Hepatocyte (in vitro differentiated cells): ENCODE measurements at regions not wholly inside any gene's neighbourhood (a gene's known extent, or its start where the extent isn't known, plus 50 kb on each side); places are given as distances from the start of the nearest gene placed in this dataset.

Experiments
- DNase-seq: peaks from one replicate; pipeline ENCODE4 v3.0.0-alpha.2; 2016; ENCODE audit warnings: low spot score
- H2AFZ ChIP-seq: fragments of 200-600 bp; sonication (generic); 2 replicates; pipeline ENCODE4 v1.6.0; 2016; ENCODE audit warnings: antibody characterized with exemption, mild to moderate bottlenecking
- H3K27ac ChIP-seq: fragments of 200-600 bp; sonication (generic); 2 replicates; pipeline ENCODE4 v1.5.1; 2016; ENCODE audit warnings: mild to moderate bottlenecking
- H3K27me3 ChIP-seq: fragments of 200-600 bp; sonication (generic); 2 replicates; pipeline ENCODE4 v1.6.1; 2016
- H3K36me3 ChIP-seq: fragments of 200-600 bp; sonication (generic); replicated peaks from 2 replicates; pipeline ENCODE4 v1.5.1; 2016; ENCODE audit warnings: low read depth; ENCODE audit not compliant: insufficient read depth
- H3K4me1 ChIP-seq: fragments of 200-600 bp; sonication (generic); 2 replicates; pipeline ENCODE4 v1.5.1; 2016; ENCODE audit warnings: mild to moderate bottlenecking, moderate library complexity; ENCODE audit not compliant: insufficient read depth
- H3K4me2 ChIP-seq: fragments of 200-600 bp; sonication (generic); 2 replicates; pipeline ENCODE4 v1.6.0; 2016
- H3K4me3 ChIP-seq: fragments of 200-600 bp; sonication (generic); 2 replicates; pipeline ENCODE4 v1.5.1; 2016; ENCODE audit warnings: mild to moderate bottlenecking
- H3K79me2 ChIP-seq: fragments of 200-600 bp; sonication (generic); 2 replicates; pipeline ENCODE4 v1.6.0; 2017; ENCODE audit warnings: mild to moderate bottlenecking
- H3K9me2 ChIP-seq: fragments of 200-600 bp; sonication (generic); replicated peaks from 2 replicates; pipeline ENCODE4 v1.6.0; 2017; ENCODE audit warnings: mild to moderate bottlenecking; ENCODE audit not compliant: insufficient read depth
- H3K9me3 ChIP-seq: fragments of 200-600 bp; sonication (generic); 2 replicates; pipeline ENCODE4 v1.5.1; 2016; ENCODE audit warnings: low read depth, mild to moderate bottlenecking
- H4K20me1 ChIP-seq: fragments of 200-600 bp; sonication (generic); 2 replicates; pipeline ENCODE4 v1.6.0; 2016; ENCODE audit warnings: mild to moderate bottlenecking; ENCODE audit not compliant: insufficient read depth, poor library complexity, severe bottlenecking
- CTCF ChIP-seq: fragments of 200-600 bp; sonication (generic); IDR thresholded peaks from 2 replicates; pipeline ENCODE4 v1.5.1; 2016; ENCODE audit warnings: antibody characterized with exemption, mild to moderate bottlenecking; ENCODE audit not compliant: poor library complexity
- EZH2 ChIP-seq: fragments of 200-600 bp; sonication (generic); IDR thresholded peaks from 2 replicates; pipeline ENCODE4 v1.6.1; 2016; ENCODE audit warnings: antibody characterized with exemption, mild to moderate bottlenecking, borderline replicate concordance
- EZH2phosphoT487 ChIP-seq: fragments of 200-600 bp; sonication (generic); IDR thresholded peaks from one replicate; pipeline ENCODE4 v1.6.1; 2018; ENCODE audit warnings: antibody characterized with exemption, mild to moderate bottlenecking, low read depth, moderate library complexity; ENCODE audit not compliant: unreplicated experiment, severe bottlenecking
- WGBS: methylation state at CpG from one replicate; pipeline ENCODE4 v1.1.6; 2016; ENCODE audit warnings: low lambda C conversion rate; ENCODE audit errors: missing lambda C conversion rate; 5-methylcytosine and 5-hydroxymethylcytosine counted together

- Histone ChIP-seq H3K79me2 (no peaks in the 10 kb centered on the region), H3K9me3 (no peaks in the 10 kb centered on the region), H2AFZ (no peak overlapping the region), H3K27me3 (no peaks in the 10 kb centered on the region), H3K9me2 (no peaks in the 10 kb centered on the region), H3K36me3 (no peaks in the 10 kb centered on the region), H3K4me2 (no peak overlapping the region), H3K4me3 (no peak overlapping the region), H3K27ac (no peak overlapping the region), H3K4me1 (peaks cover 17% of the 10 kb centered on the region), H4K20me1 (no peaks in the 10 kb centered on the region)
- WGBS = 81% methylated on average over 2 of the region's 2 CpGs
- DNase-seq = no peak
- TF ChIP-seq CTCF = no peak
- TF ChIP-seq EZH2phosphoT487 = no peak
- TF ChIP-seq EZH2 = no peak
These were observed 142.8 kb downstream of the RASEF start for GRCh38 chr9:82920154-82920553.

- no peaks in the 10 kb centered on the region for H3K9me3 ChIP-seq
- DNase-seq = no peak
- H3K36me3 ChIP-seq = no peaks in the 10 kb centered on the region
- no peak overlapping the region for H3K4me3 ChIP-seq
- H3K27me3 ChIP-seq = no peaks in the 10 kb centered on the region
- no peak overlapping the region for H2AFZ ChIP-seq
- no peaks in the 10 kb centered on the region for H3K79me2 ChIP-seq
- H3K27ac ChIP-seq = no peak overlapping the region
- TF ChIP-seq EZH2phosphoT487 = no peak
- TF ChIP-seq CTCF = no peak
- no peak for TF ChIP-seq EZH2
- no peak overlapping the region for H3K4me2 ChIP-seq
- H3K9me2 ChIP-seq = no peaks in the 10 kb centered on the region
- H3K4me1 ChIP-seq = peaks cover 17% of the 10 kb centered on the region
- no peaks in the 10 kb centered on the region for H4K20me1 ChIP-seq
- 95% methylated on average over 10 of the region's 10 CpGs for WGBS
These were observed 140.3 kb downstream of the RASEF start for GRCh38 chr9:82922686-82923085.

GRCh38 chr9:82923092-82923911 lies 139.6 kb downstream of the RASEF start:
- peak overlapping the region; percentile 3 for H3K4me2 ChIP-seq
- TF ChIP-seq EZH2 (no peak), EZH2phosphoT487 (no peak), CTCF (no peak)
- H3K4me1 ChIP-seq = peaks cover 17% of the 10 kb centered on the region
- H3K4me3 ChIP-seq = no peak overlapping the region
- H3K27me3 ChIP-seq = no peaks in the 10 kb centered on the region
- no peaks in the 10 kb centered on the region for H4K20me1 ChIP-seq
- no peaks in the 10 kb centered on the region for H3K9me3 ChIP-seq
- no peaks in the 10 kb centered on the region for H3K36me3 ChIP-seq
- H3K9me2 ChIP-seq = no peaks in the 10 kb centered on the region
- 47% methylated on average over 13 of the region's 13 CpGs for WGBS
- no peak overlapping the region for H3K27ac ChIP-seq
- H3K79me2 ChIP-seq = no peaks in the 10 kb centered on the region
- peak; percentile 14 for DNase-seq
- peak overlapping the region; percentile 16 for H2AFZ ChIP-seq
